WERI-Rb-1 (cell line): ENCODE measurements at regions not wholly inside any gene's neighbourhood (a gene's known extent, or its start where the extent isn't known, plus 50 kb on each side); places are given as distances from the start of the nearest gene placed in this dataset.
"Not testable (repeated sequence)": the region's sequence is repeated elsewhere in the genome, so short reads cannot be mapped to it uniquely, and the experiment has no call there.

ENCODE experiments used
- DNase-seq: peaks from one replicate; pipeline ENCODE4 v3.0.0-alpha.2; 2020
- H3K27ac ChIP-seq: fragments of 250-450 bp; sonication (Bioruptor Pico); 2 replicates; pipeline ENCODE4 v1.5.1; 2020; ENCODE audit warnings: mild to moderate bottlenecking, moderate library complexity
- H3K27me3 ChIP-seq: fragments of 250-450 bp; sonication (Bioruptor Pico); 2 replicates; pipeline ENCODE4 v1.5.1; 2021; ENCODE audit warnings: mild to moderate bottlenecking, low read depth, moderate library complexity; ENCODE audit not compliant: insufficient read depth, severe bottlenecking
- H3K36me3 ChIP-seq: fragments of 250-450 bp; sonication (Bioruptor Pico); 2 replicates; pipeline ENCODE4 v1.5.1; 2020; ENCODE audit warnings: mild to moderate bottlenecking, moderate library complexity
- H3K4me3 ChIP-seq: 2 replicates; pipeline ENCODE4 v1.5.1; 2011; ENCODE audit warnings: low read depth, mild to moderate bottlenecking, control low read depth, low read length
- H3K9me3 ChIP-seq: fragments of 250-450 bp; sonication (Bioruptor Pico); 2 replicates; pipeline ENCODE4 v1.5.1; 2021; ENCODE audit warnings: mild to moderate bottlenecking, moderate library complexity; ENCODE audit not compliant: severe bottlenecking
- TF ChIP-seq, protein P1 (sequence below): IDR thresholded peaks from 2 replicates; pipeline ENCODE4 v1.5.1; 2011; ENCODE audit warnings: low read depth, mild to moderate bottlenecking, control low read depth, inconsistent platforms, low read length

GRCh38 chr15:57890351-57890750 is 175.2 kb downstream of the ALDH1A2 start:
- Histone ChIP-seq H3K9me3 (no peaks in the 10 kb centered on the region), H3K4me3 (no peak overlapping the region), H3K27me3 (no peaks in the 10 kb centered on the region), H3K27ac (no peak overlapping the region), H3K36me3 (no peaks in the 10 kb centered on the region)
- no peak for DNase-seq
- TF ChIP-seq, protein P1, sequence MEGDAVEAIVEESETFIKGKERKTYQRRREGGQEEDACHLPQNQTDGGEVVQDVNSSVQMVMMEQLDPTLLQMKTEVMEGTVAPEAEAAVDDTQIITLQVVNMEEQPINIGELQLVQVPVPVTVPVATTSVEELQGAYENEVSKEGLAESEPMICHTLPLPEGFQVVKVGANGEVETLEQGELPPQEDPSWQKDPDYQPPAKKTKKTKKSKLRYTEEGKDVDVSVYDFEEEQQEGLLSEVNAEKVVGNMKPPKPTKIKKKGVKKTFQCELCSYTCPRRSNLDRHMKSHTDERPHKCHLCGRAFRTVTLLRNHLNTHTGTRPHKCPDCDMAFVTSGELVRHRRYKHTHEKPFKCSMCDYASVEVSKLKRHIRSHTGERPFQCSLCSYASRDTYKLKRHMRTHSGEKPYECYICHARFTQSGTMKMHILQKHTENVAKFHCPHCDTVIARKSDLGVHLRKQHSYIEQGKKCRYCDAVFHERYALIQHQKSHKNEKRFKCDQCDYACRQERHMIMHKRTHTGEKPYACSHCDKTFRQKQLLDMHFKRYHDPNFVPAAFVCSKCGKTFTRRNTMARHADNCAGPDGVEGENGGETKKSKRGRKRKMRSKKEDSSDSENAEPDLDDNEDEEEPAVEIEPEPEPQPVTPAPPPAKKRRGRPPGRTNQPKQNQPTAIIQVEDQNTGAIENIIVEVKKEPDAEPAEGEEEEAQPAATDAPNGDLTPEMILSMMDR, result no peak

- no peak overlapping the region for H3K27ac ChIP-seq
- H3K9me3 ChIP-seq, result no peaks in the 10 kb centered on the region
- H3K27me3 ChIP-seq, result no peaks in the 10 kb centered on the region
- TF ChIP-seq, protein P1, result no peak
- H3K36me3 ChIP-seq, result no peaks in the 10 kb centered on the region
- DNase-seq, result no peak
- H3K4me3 ChIP-seq, result no peak overlapping the region
Observed at GRCh38 chr15:57890878-57891277, 174.6 kb downstream of the ALDH1A2 start.

GRCh38 chr15:57892181-57892580 is 173.3 kb downstream of the ALDH1A2 start:
- Histone ChIP-seq H3K4me3 (no peak overlapping the region), H3K36me3 (no peaks in the 10 kb centered on the region), H3K27ac (no peak overlapping the region), H3K9me3 (no peaks in the 10 kb centered on the region), H3K27me3 (no peaks in the 10 kb centered on the region)
- no peak for DNase-seq
- TF ChIP-seq, protein P1, result no peak

DNA sequence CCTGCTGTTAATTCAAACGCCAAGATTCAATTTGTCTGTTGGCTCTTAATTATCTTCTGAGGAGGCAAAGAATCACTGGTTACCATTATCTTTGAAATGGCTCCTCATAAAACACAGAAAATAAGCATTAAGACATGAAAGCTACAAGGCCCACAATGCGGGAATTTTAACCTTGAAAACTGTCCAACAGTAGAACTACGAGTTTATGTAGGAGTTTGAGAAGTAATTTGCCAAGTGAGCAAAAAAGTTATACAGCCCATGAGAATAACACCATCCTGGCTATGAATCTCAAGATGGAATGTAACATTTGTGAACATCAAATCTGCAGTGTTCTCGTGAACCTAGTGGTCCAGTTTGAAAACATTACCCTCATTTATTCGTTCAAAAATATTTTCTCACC is 172.5 kb downstream of the ALDH1A2 start:
- Histone ChIP-seq H3K9me3 (no peaks in the 10 kb centered on the region), H3K4me3 (no peak overlapping the region), H3K36me3 (no peaks in the 10 kb centered on the region), H3K27ac (no peak overlapping the region), H3K27me3 (no peaks in the 10 kb centered on the region)
- TF ChIP-seq, protein P1, result no peak
- no peak for DNase-seq

DNA sequence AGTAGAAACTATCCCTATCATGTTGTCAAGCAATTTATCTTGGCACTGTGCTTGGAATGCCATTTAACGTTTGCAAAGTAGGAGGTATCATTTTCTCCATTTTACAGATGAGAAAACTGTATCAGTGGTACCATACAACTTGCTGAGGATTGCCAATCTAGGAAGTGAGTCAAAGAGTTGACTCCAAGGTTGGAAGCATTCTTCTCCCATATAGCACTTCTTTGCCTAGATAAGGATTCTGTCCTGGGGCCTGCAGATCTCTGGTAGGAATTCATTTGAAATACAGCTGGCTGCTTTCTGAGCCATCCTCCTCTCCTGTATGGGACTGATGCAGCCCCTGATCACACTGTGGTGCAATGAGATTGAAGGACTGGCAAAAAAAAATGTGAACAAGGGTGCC is 170.2 kb downstream of the ALDH1A2 start:
- DNase-seq, result no peak
- TF ChIP-seq, protein P1, result no peak
- Histone ChIP-seq H3K9me3 (no peaks in the 10 kb centered on the region), H3K4me3 (no peak overlapping the region), H3K36me3 (no peaks in the 10 kb centered on the region), H3K27ac (no peak overlapping the region), H3K27me3 (no peaks in the 10 kb centered on the region)

GRCh38 chr15:57896114-57896513 is 169.4 kb downstream of the ALDH1A2 start:
- H3K36me3 ChIP-seq, result no peaks in the 10 kb centered on the region
- H3K4me3 ChIP-seq, result no peak overlapping the region
- no peak for DNase-seq
- H3K9me3 ChIP-seq, result no peaks in the 10 kb centered on the region
- no peak overlapping the region for H3K27ac ChIP-seq
- no peaks in the 10 kb centered on the region for H3K27me3 ChIP-seq
- TF ChIP-seq, protein P1, result no peak

GRCh38 chr15:57896899-57897298 is 168.6 kb downstream of the ALDH1A2 start:
- not testable (repeated sequence) for H3K36me3 ChIP-seq, H3K27me3 ChIP-seq, H3K9me3 ChIP-seq, H3K4me3 ChIP-seq, DNase-seq, H3K27ac ChIP-seq
